ENCODE measurements at regions not wholly inside any gene's neighbourhood (a gene's known extent, or its start where the extent isn't known, plus 50 kb on each side); places are given as distances from the start of the nearest gene placed in this dataset.

DNA sequence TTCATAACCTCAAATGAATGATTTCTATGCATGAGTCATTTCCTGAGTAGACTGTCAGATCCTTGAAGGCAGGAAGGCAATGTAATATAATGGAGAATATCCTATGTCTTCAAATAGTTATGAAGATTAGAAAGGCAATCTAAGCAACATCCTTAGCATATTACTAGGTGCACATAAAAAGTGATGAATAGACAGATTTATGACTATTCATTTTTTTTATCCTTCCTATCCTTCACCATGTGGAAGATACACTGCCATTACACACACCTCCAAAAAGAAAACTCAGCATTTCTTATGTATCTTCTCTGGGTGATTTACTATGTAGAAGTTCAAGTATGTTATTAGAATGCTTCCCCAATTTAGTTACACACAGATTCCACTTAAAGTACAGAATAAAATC is 126.4 kb upstream of the MAF start:
- H3K36me3 ChIP-seq (ENCODE audit: insufficient read depth, low read length) = no peaks in the 10 kb centered on the region
- H3K4me3 Mint-ChIP-seq = no peak overlapping the region
- intact Hi-C loops (cut with DNase I, micrococcal nuclease) = no loop called here
- no peaks in the 10 kb centered on the region for H3K4me1 Mint-ChIP-seq (ENCODE audit: low read depth)
- no peak for DNase-seq
- TF ChIP-seq, protein P1, sequence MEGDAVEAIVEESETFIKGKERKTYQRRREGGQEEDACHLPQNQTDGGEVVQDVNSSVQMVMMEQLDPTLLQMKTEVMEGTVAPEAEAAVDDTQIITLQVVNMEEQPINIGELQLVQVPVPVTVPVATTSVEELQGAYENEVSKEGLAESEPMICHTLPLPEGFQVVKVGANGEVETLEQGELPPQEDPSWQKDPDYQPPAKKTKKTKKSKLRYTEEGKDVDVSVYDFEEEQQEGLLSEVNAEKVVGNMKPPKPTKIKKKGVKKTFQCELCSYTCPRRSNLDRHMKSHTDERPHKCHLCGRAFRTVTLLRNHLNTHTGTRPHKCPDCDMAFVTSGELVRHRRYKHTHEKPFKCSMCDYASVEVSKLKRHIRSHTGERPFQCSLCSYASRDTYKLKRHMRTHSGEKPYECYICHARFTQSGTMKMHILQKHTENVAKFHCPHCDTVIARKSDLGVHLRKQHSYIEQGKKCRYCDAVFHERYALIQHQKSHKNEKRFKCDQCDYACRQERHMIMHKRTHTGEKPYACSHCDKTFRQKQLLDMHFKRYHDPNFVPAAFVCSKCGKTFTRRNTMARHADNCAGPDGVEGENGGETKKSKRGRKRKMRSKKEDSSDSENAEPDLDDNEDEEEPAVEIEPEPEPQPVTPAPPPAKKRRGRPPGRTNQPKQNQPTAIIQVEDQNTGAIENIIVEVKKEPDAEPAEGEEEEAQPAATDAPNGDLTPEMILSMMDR (IDR thresholded peaks at IDR 0.05) = no peak
- no peaks in the 10 kb centered on the region for H3K4me1 ChIP-seq (ENCODE audit: insufficient read depth, low read length)
- ChIA-PET POLR2A (no interaction called here), CTCF (no interaction called here)
- H3K4me3 ChIP-seq (ENCODE audit: low read length) = no peak overlapping the region
- no peaks in the 10 kb centered on the region for H3K36me3 Mint-ChIP-seq (ENCODE audit: low read depth)
- H3K9me3 Mint-ChIP-seq = peaks cover 5% of the 10 kb centered on the region
- no peak overlapping the region for H3K27ac ChIP-seq (ENCODE audit: low read depth in 1 of 2, low read length in 2 of 2)
- H3K27me3 ChIP-seq (ENCODE audit: control insufficient read depth in 1 of 2, insufficient read depth in 2 of 2, low read length in 2 of 2) = no peaks in the 10 kb centered on the region
- no peaks in the 10 kb centered on the region for H3K27me3 Mint-ChIP-seq
- no peak overlapping the region for H3K27ac Mint-ChIP-seq
- ATAC-seq (ENCODE audit: poor library complexity) = no peak
- H3K9me3 ChIP-seq (ENCODE audit: control insufficient read depth in 1 of 2, insufficient read depth in 1 of 2, low read length in 2 of 2) = no peaks in the 10 kb centered on the region

DNA sequence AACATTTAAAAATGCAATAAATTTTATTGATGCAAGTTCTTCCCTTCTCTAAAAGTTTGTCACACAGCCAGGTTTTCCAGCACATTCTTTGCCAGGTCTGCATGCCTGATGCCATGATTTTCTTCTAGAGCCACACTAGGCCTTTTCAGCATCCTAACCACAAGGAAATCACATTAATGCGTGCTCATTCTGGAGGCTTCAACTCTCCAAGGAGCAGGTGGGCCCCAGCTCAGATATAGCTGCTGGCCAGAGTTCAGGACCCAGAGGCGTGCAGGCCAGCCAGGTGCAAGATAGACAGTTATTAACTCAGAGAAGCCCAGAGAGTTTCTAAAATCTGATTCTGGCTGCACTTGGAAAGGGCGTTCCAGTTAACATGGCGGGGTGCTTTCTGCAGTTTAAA is 124.5 kb upstream of the MAF start:
- CTCF ChIA-PET = no interaction called here
- Mint-ChIP-seq H3K4me1 (ENCODE audit: low read depth) (no peaks in the 10 kb centered on the region), H3K27ac (no peak overlapping the region), H3K9me3 (peaks cover 5% of the 10 kb centered on the region), H3K36me3 (ENCODE audit: low read depth) (no peaks in the 10 kb centered on the region), H3K4me3 (no peak overlapping the region), H3K27me3 (no peaks in the 10 kb centered on the region)
- H3K4me1 ChIP-seq (ENCODE audit: insufficient read depth, low read length) = no peaks in the 10 kb centered on the region
- no peak overlapping the region for H3K4me3 ChIP-seq (ENCODE audit: low read length)
- H3K27ac ChIP-seq (ENCODE audit: low read depth in 1 of 2, low read length in 2 of 2) = no peak overlapping the region
- intact Hi-C loops (cut with DNase I, micrococcal nuclease) = no loop called here
- H3K27me3 ChIP-seq (ENCODE audit: control insufficient read depth in 1 of 2, insufficient read depth in 2 of 2, low read length in 2 of 2) = no peaks in the 10 kb centered on the region
- TF ChIP-seq, protein P1 (IDR thresholded peaks at IDR 0.05) = no peak
- no peaks in the 10 kb centered on the region for H3K36me3 ChIP-seq (ENCODE audit: insufficient read depth, low read length)
- ATAC-seq (ENCODE audit: poor library complexity) (no peak), DNase-seq (no peak)
- POLR2A ChIA-PET = no interaction called here
- no peaks in the 10 kb centered on the region for H3K9me3 ChIP-seq (ENCODE audit: control insufficient read depth in 1 of 2, insufficient read depth in 1 of 2, low read length in 2 of 2)

DNA sequence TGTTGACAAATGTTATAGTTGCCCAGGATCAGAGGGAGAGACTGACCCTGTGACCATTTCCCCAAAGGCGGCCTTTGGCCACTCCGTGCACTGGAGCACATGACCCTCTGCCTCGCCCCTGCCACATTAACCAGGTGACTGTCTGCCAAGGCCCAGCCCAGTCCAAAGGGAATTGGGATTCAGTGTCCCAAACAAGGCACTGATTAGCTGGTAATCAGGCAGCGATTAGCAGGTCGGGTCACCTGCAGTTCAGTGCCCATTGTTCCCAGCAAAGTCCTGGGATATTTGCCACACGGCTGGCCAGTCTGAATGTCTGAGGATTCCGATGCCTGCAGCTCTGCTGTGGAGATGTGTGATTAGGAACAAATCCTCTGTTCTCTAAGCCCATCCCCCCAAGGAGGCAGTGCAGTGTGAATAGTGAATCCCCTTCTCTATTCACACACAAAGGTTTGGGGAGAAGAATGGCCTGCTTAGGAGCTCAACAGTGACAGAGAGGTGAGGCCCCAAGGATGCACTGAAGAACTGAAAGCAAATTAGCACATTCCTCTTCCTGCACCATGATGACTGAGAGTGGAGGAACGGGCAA is 123.1 kb upstream of the MAF start:
- CTCF ChIA-PET = no interaction called here
- H3K9me3 ChIP-seq (ENCODE audit: control insufficient read depth in 1 of 2, insufficient read depth in 1 of 2, low read length in 2 of 2) = no peaks in the 10 kb centered on the region
- no peak overlapping the region for H3K4me3 Mint-ChIP-seq
- H3K27me3 Mint-ChIP-seq = no peaks in the 10 kb centered on the region
- H3K9me3 Mint-ChIP-seq = peaks cover 5% of the 10 kb centered on the region
- H3K27ac Mint-ChIP-seq = no peak overlapping the region
- ATAC-seq (ENCODE audit: poor library complexity) (no peak), DNase-seq (no peak)
- H3K27ac ChIP-seq (ENCODE audit: low read depth in 1 of 2, low read length in 2 of 2) = no peak overlapping the region
- no peaks in the 10 kb centered on the region for H3K4me1 Mint-ChIP-seq (ENCODE audit: low read depth)
- intact Hi-C loops (cut with DNase I, micrococcal nuclease) = no loop called here
- POLR2A ChIA-PET = no interaction called here
- no peaks in the 10 kb centered on the region for H3K4me1 ChIP-seq (ENCODE audit: insufficient read depth, low read length)
- no peaks in the 10 kb centered on the region for H3K36me3 ChIP-seq (ENCODE audit: insufficient read depth, low read length)
- TF ChIP-seq, protein P1 (IDR thresholded peaks at IDR 0.05) = no peak
- H3K36me3 Mint-ChIP-seq (ENCODE audit: low read depth) = no peaks in the 10 kb centered on the region
- H3K27me3 ChIP-seq (ENCODE audit: control insufficient read depth in 1 of 2, insufficient read depth in 2 of 2, low read length in 2 of 2) = no peaks in the 10 kb centered on the region
- H3K4me3 ChIP-seq (ENCODE audit: low read length) = no peak overlapping the region

Data from CD4-positive, alpha-beta T cell (primary cell).